Keratinocyte (primary cell): ENCODE measurements at regions not wholly inside any gene's neighbourhood (a gene's known extent, or its start where the extent isn't known, plus 50 kb on each side); places are given as distances from the start of the nearest gene placed in this dataset.

Experiments used
- DNase-seq: peaks from one replicate; pipeline ENCODE4 v3.0.0-alpha.2; 2011; ENCODE audit warnings: low read depth, missing footprints, low spot score
- FAIRE-seq: peaks from 2 replicates; lab custom pipeline; 2011; peaks lifted over from hg19 to GRCh38; lab: Jason Lieb, UNC
- H2AFZ ChIP-seq: 2 replicates; pipeline ENCODE4 v1.6.0; 2012; ENCODE audit warnings: low read length, control low read depth, inconsistent platforms; ENCODE audit not compliant: control insufficient read depth
- H3K27ac ChIP-seq: 2 replicates; pipeline ENCODE4 v1.5.1; 2011; ENCODE audit warnings: low read length; ENCODE audit not compliant: control insufficient read depth, insufficient read depth
- H3K27me3 ChIP-seq: 3 replicates; pipeline ENCODE4 v1.6.0; 2011; ENCODE audit warnings: low read length; ENCODE audit not compliant: control insufficient read depth, insufficient read depth; ENCODE audit errors: extremely low read depth
- H3K36me3 ChIP-seq, 2 experiments: 2 replicates in 1 of 2; 3 replicates in 1 of 2; pipeline ENCODE4 v1.5.1; 2011; ENCODE audit warnings: low read length in 2 of 2, mild to moderate bottlenecking in 1 of 2; ENCODE audit not compliant: control insufficient read depth in 2 of 2, insufficient read depth in 2 of 2; ENCODE audit errors: extremely low read depth in 1 of 2
- H3K4me1 ChIP-seq: 3 replicates; pipeline ENCODE4 v1.5.1; 2011; ENCODE audit warnings: low read length; ENCODE audit not compliant: control insufficient read depth, insufficient read depth; ENCODE audit errors: extremely low read depth
- H3K4me2 ChIP-seq: 3 replicates; pipeline ENCODE4 v1.6.0; 2011; ENCODE audit warnings: low read depth, low read length; ENCODE audit not compliant: control insufficient read depth, insufficient read depth; ENCODE audit errors: extremely low read depth
- H3K4me3 ChIP-seq, 3 experiments: fragments of 200-600 bp in 1 of 3; sonication (generic) in 1 of 3; 2 replicates in 2 of 3; 3 replicates in 1 of 3; pipeline ENCODE4 v1.5.1; 2011 to 2016; ENCODE audit warnings: low read length in 3 of 3, mild to moderate bottlenecking in 3 of 3, control low read depth in 2 of 3, inconsistent platforms in 1 of 3, low read depth in 1 of 3, mixed read lengths in 1 of 3, mixed run types in 1 of 3, moderate library complexity in 1 of 3; ENCODE audit not compliant: control insufficient read depth in 2 of 3, insufficient read depth in 2 of 3; ENCODE audit errors: extremely low read depth in 1 of 3
- H3K79me2 ChIP-seq: 2 replicates; pipeline ENCODE4 v1.6.0; 2012; ENCODE audit warnings: low read length; ENCODE audit not compliant: control insufficient read depth, insufficient read depth
- H3K9ac ChIP-seq: 3 replicates; pipeline ENCODE4 v1.6.0; 2011; ENCODE audit warnings: low read length; ENCODE audit not compliant: control insufficient read depth, insufficient read depth; ENCODE audit errors: extremely low read depth
- H3K9me1 ChIP-seq: 3 replicates; pipeline ENCODE4 v1.6.0; 2011; ENCODE audit warnings: low read length; ENCODE audit not compliant: control insufficient read depth, insufficient read depth; ENCODE audit errors: extremely low read depth
- H3K9me3 ChIP-seq: 2 replicates; pipeline ENCODE4 v1.5.1; 2012; ENCODE audit warnings: low read depth, low read length; ENCODE audit not compliant: control insufficient read depth
- H4K20me1 ChIP-seq: 3 replicates; pipeline ENCODE4 v1.6.0; 2011; ENCODE audit warnings: low read length; ENCODE audit not compliant: control insufficient read depth, insufficient read depth; ENCODE audit errors: extremely low read depth
- CTCF ChIP-seq, 3 experiments: IDR thresholded peaks in 1 of 3; conservative IDR thresholded peaks in 1 of 3; optimal IDR thresholded peaks in 1 of 3; 2 replicates in 2 of 3; 3 replicates in 1 of 3; pipeline versions ENCODE3 to v1.5.1; 2011; ENCODE audit warnings: low read length in 3 of 3, mild to moderate bottlenecking in 3 of 3, moderate library complexity in 2 of 3, control low read depth in 1 of 3, inconsistent platforms in 1 of 3; ENCODE audit not compliant: insufficient read depth in 2 of 3; ENCODE audit errors: extremely low read depth in 1 of 3
- EZH2 ChIP-seq: IDR thresholded peaks from one replicate; pipeline ENCODE4 v1.6.1; 2012; ENCODE audit warnings: inconsistent platforms, mild to moderate bottlenecking, low read length, moderate library complexity
- dilution Hi-C: fragments of 300-500 bp; cut with MboI; formaldehyde crosslinking; loops from one replicate; pipeline ENCODE4 v1.7.0; 2020; ENCODE audit warnings: low sequenced_read_pairs; ENCODE audit not compliant: extremely low pct_ligation_motif_present

DNA sequence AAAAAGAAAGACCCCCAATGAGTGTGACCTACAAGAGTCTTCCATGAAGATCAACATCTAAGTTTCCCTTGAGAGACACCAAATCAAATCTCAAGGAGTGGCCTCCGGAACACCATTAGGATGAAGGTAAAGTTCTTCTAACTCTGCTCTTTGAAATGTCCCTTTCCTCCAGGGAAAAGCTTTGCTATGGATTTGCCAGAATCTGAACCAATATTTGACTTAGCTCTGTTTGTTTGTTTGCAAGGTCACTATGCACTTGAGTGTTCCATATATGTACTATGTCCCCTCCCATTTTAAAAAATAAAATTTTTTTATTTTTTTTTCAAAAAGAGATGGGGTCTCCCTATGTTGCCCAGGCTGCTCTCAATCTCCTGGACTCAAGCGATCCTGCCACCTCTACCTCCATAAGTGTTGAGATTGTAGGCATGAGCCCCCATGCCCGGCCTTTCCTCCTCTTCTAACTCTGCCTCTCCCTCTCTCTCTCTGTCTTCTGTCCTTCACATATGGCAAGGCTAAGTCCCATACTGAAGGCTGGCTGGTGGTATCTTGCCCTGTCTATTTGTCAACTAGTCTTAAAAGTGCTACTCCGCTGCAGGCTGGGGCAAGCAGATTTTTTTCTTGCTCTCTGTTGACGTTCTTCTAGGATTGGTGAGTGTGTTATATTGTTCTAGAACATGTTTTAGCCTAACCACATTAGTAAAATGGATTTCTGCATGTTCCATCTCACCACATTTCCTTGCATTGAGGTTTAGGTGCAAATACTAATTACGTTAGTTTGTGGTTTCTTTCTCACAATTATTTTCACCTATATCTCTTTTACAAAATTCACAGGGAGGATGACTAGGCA lies 276.7 kb upstream of the DYNLRB2 start:
- TF ChIP-seq CTCF (optimal IDR thresholded peaks at IDR 0.05 in 1 of 3, IDR thresholded peaks at IDR 0.05 in 1 of 3, conservative IDR thresholded peaks at IDR 0.05 in 1 of 3; ENCODE audit: extremely low read depth in 1 of 3, insufficient read depth in 2 of 3, low read length in 3 of 3) = no peak
- no peak for TF ChIP-seq EZH2
- DNase-seq = no peak

GRCh38 chr16:80263181-80263823 lies 277.5 kb upstream of the DYNLRB2 start:
- no peak for TF ChIP-seq CTCF (optimal IDR thresholded peaks at IDR 0.05 in 1 of 3, IDR thresholded peaks at IDR 0.05 in 1 of 3, conservative IDR thresholded peaks at IDR 0.05 in 1 of 3; ENCODE audit: extremely low read depth in 1 of 3, insufficient read depth in 2 of 3, low read length in 3 of 3)
- no peak for TF ChIP-seq EZH2
- H3K27me3 ChIP-seq = no peaks in the 10 kb centered on the region
- H3K4me3 ChIP-seq = no peak overlapping the region
- FAIRE-seq (no peak), DNase-seq (no peak)
- no peak overlapping the region for H3K9ac ChIP-seq
- no peaks in the 10 kb centered on the region for H3K4me1 ChIP-seq
- no peaks in the 10 kb centered on the region for H3K9me3 ChIP-seq
- H3K4me2 ChIP-seq = no peak overlapping the region
- dilution Hi-C loops = no loop called here
- no peak overlapping the region for H2AFZ ChIP-seq
- no peaks in the 10 kb centered on the region for H3K36me3 ChIP-seq
- H3K79me2 ChIP-seq = no peaks in the 10 kb centered on the region
- H3K27ac ChIP-seq = no peak overlapping the region
- H4K20me1 ChIP-seq = no peaks in the 10 kb centered on the region
- H3K9me1 ChIP-seq = no peaks in the 10 kb centered on the region

More for the DNA sequence above, 276.7 kb upstream of the DYNLRB2 start:
- Histone ChIP-seq H3K9me3 (no peaks in the 10 kb centered on the region), H3K79me2 (no peaks in the 10 kb centered on the region), H3K27ac (no peak overlapping the region), H3K4me1 (no peaks in the 10 kb centered on the region), H3K9me1 (no peaks in the 10 kb centered on the region), H4K20me1 (no peaks in the 10 kb centered on the region), H3K36me3 (no peaks in the 10 kb centered on the region), H3K27me3 (no peaks in the 10 kb centered on the region), H3K4me3 (no peak overlapping the region), H3K4me2 (no peak overlapping the region), H2AFZ (no peak overlapping the region), H3K9ac (no peak overlapping the region)
- dilution Hi-C loops = no loop called here
- FAIRE-seq = no peak
